A673 (cell line): ENCODE measurements at regions not wholly inside any gene's neighbourhood (a gene's known extent, or its start where the extent isn't known, plus 50 kb on each side); places are given as distances from the start of the nearest gene placed in this dataset.

ENCODE experiments used
- BruUV-seq: library from RNA; stranded (reverse); fragments of 400-500 nt; replicated peaks from 2 replicates; lab custom pipeline; 2021; lab: Mats Ljungman, UMichigan
- CTCF ChIA-PET: fragments of 300-600 bp; sonication (Branson Sonifier 250); formaldehyde crosslinking; loops from one replicate; lab custom pipeline; 2022; ENCODE audit warnings: antibody characterized with exemption; lab: Charles Lee
- POLR2A ChIA-PET: fragments of 300-600 bp; sonication (Branson Sonifier 250); formaldehyde crosslinking; loops from one replicate; lab custom pipeline; 2022; ENCODE audit warnings: antibody characterized with exemption; ENCODE audit not compliant: low non-redundant PET; lab: Charles Lee
- DNase-seq: peaks from one replicate; pipeline ENCODE4 v3.0.0-alpha.2; 2015; ENCODE audit warnings: low spot score
- H3K27ac ChIP-seq: fragments of 200-600 bp; sonication (generic); 2 replicates; pipeline ENCODE4 v1.5.1; 2016; ENCODE audit warnings: mixed run types, low read depth, mild to moderate bottlenecking, mixed read lengths, antibody characterized with exemption, low read length; ENCODE audit not compliant: poor library complexity, severe bottlenecking
- H3K27me3 ChIP-seq: fragments of 200-600 bp; sonication (generic); replicated peaks from 2 replicates; pipeline ENCODE4 v1.6.1; 2017; ENCODE audit warnings: mixed run types, low read depth, mild to moderate bottlenecking, mixed read lengths, antibody characterized with exemption, low read length; ENCODE audit not compliant: insufficient read depth, poor library complexity
- H3K36me3 ChIP-seq: fragments of 200-600 bp; sonication (generic); 2 replicates; pipeline ENCODE4 v1.6.1; 2016; ENCODE audit warnings: mixed run types, mild to moderate bottlenecking, mixed read lengths, antibody characterized with exemption, low read length; ENCODE audit not compliant: insufficient read depth, poor library complexity, severe bottlenecking
- H3K4me1 ChIP-seq: fragments of 200-600 bp; sonication (generic); 2 replicates; pipeline ENCODE4 v1.6.1; 2017; ENCODE audit warnings: mixed run types, mild to moderate bottlenecking, mixed read lengths, antibody characterized with exemption, low read length; ENCODE audit not compliant: insufficient read depth, poor library complexity, severe bottlenecking
- H3K4me3 ChIP-seq: fragments of 200-600 bp; sonication (generic); 2 replicates; pipeline ENCODE4 v1.5.1; 2016; ENCODE audit warnings: low read depth, mixed run types, mild to moderate bottlenecking, mixed read lengths, low read length; ENCODE audit not compliant: poor library complexity, severe bottlenecking
- H3K9me3 ChIP-seq: fragments of 200-600 bp; sonication (generic); 2 replicates; pipeline ENCODE4 v1.6.1; 2016; ENCODE audit warnings: mixed run types, low read depth, mild to moderate bottlenecking, mixed read lengths, antibody characterized with exemption, low read length; ENCODE audit not compliant: poor library complexity, severe bottlenecking
- CTCF ChIP-seq: fragments of 300-800, 200-600 bp; sonication (generic); conservative IDR thresholded peaks from 2 replicates; pipeline ENCODE4 v1.5.1; 2017; ENCODE audit warnings: low read depth, mild to moderate bottlenecking, antibody characterized with exemption, low read length, moderate library complexity, mixed read lengths
- EZH2 ChIP-seq: fragments of 200-600 bp; sonication (generic); IDR thresholded peaks from 2 replicates; pipeline ENCODE4 v1.6.1; 2017; ENCODE audit warnings: borderline replicate concordance, low read depth, mild to moderate bottlenecking, mixed read lengths, antibody characterized with exemption, low read length; ENCODE audit not compliant: poor library complexity, severe bottlenecking
- intact Hi-C: fragments of 100-400 bp; cut with micrococcal nuclease; formaldehyde crosslinking; loops from one replicate; pipeline ENCODE4 v1.10.0; 2022; ENCODE audit not compliant: unreplicated experiment

GRCh38 chr6:106794129-106794528 lies 164.8 kb downstream of the QRSL1 start:
- Histone ChIP-seq H3K9me3 (no peaks in the 10 kb centered on the region), H3K4me1 (no peaks in the 10 kb centered on the region), H3K27ac (no peak overlapping the region), H3K4me3 (no peak overlapping the region), H3K36me3 (no peaks in the 10 kb centered on the region), H3K27me3 (no peaks in the 10 kb centered on the region)
- POLR2A ChIA-PET = no interaction called here
- TF ChIP-seq EZH2 = no peak
- no peak for TF ChIP-seq CTCF
- intact Hi-C loops = no loop called here
- DNase-seq = no peak
- BruUV-seq = no TSS peak
- CTCF ChIA-PET = no interaction called here

- Histone ChIP-seq H3K4me3 (no peak overlapping the region), H3K27me3 (no peaks in the 10 kb centered on the region), H3K36me3 (no peaks in the 10 kb centered on the region), H3K27ac (no peak overlapping the region), H3K4me1 (no peaks in the 10 kb centered on the region), H3K9me3 (no peaks in the 10 kb centered on the region)
- DNase-seq = no peak
- ChIA-PET CTCF (no interaction called here), POLR2A (interaction anchor here (0.6 kb wide), 1 partner anchor 181 kb away, joined by 4 read pairs; no protein-coding TSS in a partner anchor)
- intact Hi-C loops = no loop called here
- BruUV-seq = no TSS peak
- TF ChIP-seq EZH2 = no peak
- no peak for TF ChIP-seq CTCF
Observed at GRCh38 chr6:106792536-106793236, 163.3 kb downstream of the QRSL1 start.

- ChIA-PET POLR2A (no interaction called here), CTCF (no interaction called here)
Observed at GRCh38 chr6:106790935-106791334, 161.6 kb downstream of the QRSL1 start.

More at GRCh38 chr6:106790935-106791334, 161.6 kb downstream of the QRSL1 start:
- no peaks in the 10 kb centered on the region for H3K9me3 ChIP-seq
- no peaks in the 10 kb centered on the region for H3K36me3 ChIP-seq
- no peak overlapping the region for H3K27ac ChIP-seq
- TF ChIP-seq CTCF (no peak), EZH2 (no peak)
- intact Hi-C loops = no loop called here
- no peaks in the 10 kb centered on the region for H3K27me3 ChIP-seq
- DNase-seq = no peak
- no peaks in the 10 kb centered on the region for H3K4me1 ChIP-seq
- no TSS peak for BruUV-seq
- no peak overlapping the region for H3K4me3 ChIP-seq
